ENCODE measurements at regions not wholly inside any gene's neighbourhood (a gene's known extent, or its start where the extent isn't known, plus 50 kb on each side); places are given as distances from the start of the nearest gene placed in this dataset.

GRCh38 chr7:155868955-155869783, 56.9 kb upstream of the SHH start:
- DNase-seq (ENCODE audit: low read depth in 2 of 2): no peak
- H3K27me3 ChIP-seq (ENCODE audit: control insufficient read depth, insufficient read depth, low read length): no peaks in the 10 kb centered on the region
- H3K27ac ChIP-seq (ENCODE audit: insufficient read depth, low read length): no peak overlapping the region
- no peaks in the 10 kb centered on the region for H4K20me1 ChIP-seq (ENCODE audit: control insufficient read depth, extremely low read depth, insufficient read depth, low read length)
- no peaks in the 10 kb centered on the region for H3K79me2 ChIP-seq (ENCODE audit: control insufficient read depth, insufficient read depth, low read length)
- no peak overlapping the region for H2AFZ ChIP-seq (ENCODE audit: low read length)
- H3K4me2 ChIP-seq (ENCODE audit: extremely low read depth, insufficient read depth, low read length): no peak overlapping the region
- no peaks in the 10 kb centered on the region for H3K36me3 ChIP-seq (ENCODE audit: control insufficient read depth, insufficient read depth, low read length)
- H3K4me3 ChIP-seq (replicated peaks in 1 of 4; ENCODE audit: control extremely low read depth in 1 of 4, insufficient read depth in 1 of 4, low read depth in 3 of 4, low read length in 4 of 4): no peak overlapping the region
- no peak overlapping the region for H3K9ac ChIP-seq (ENCODE audit: insufficient read depth, low read length)
- H3K9me3 ChIP-seq (ENCODE audit: control insufficient read depth, insufficient read depth, low read depth, low read length): no peaks in the 10 kb centered on the region
- no peaks in the 10 kb centered on the region for H3K4me1 ChIP-seq (ENCODE audit: control insufficient read depth, extremely low read depth, insufficient read depth, low read length)
- TF ChIP-seq CTCF (conservative IDR thresholded peaks at IDR 0.05 in 1 of 2, IDR thresholded peaks at IDR 0.05 in 1 of 2; ENCODE audit: low read depth in 1 of 2, low read length in 2 of 2): no peak

DNA sequence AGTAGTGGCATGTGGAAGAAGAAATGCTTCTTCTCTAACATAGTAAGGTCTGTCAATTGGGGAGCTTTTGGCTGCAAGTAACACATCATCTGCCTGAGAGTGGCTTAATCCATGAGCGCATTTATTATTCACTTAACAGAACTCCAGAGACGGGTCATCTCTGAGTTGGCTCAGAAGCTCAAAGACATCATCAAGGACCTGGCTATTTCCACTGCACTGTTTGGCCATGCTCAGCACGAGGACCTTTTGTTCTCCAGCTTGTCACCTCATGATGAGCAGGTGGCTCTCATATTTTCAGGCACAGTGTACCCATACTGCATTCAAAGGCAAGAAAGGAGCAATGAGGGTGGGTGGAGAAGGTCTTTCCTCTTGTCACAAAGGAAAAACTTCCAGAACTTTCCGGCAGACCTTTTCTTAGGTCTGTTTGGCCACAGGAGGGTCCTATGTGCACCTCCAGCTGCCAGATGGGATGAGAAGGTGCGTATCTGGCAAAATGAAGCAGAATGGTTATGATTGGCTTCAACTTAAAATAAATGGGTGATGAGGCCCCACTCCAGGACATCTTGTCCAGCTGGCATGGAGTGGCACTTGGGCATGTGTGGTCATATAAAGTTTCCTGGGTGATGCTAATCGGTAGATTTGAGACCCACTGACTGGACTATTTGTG, 55.6 kb upstream of the SHH start:
- no peaks in the 10 kb centered on the region for H3K27me3 ChIP-seq (ENCODE audit: control insufficient read depth, insufficient read depth, low read length)
- no peak for TF ChIP-seq CTCF (conservative IDR thresholded peaks at IDR 0.05 in 1 of 2, IDR thresholded peaks at IDR 0.05 in 1 of 2; ENCODE audit: low read depth in 1 of 2, low read length in 2 of 2)
- TF ChIP-seq EZH2 (IDR thresholded peaks at IDR 0.05; ENCODE audit: low read length, missing control alignments): no peak
- no peak overlapping the region for H3K9ac ChIP-seq (ENCODE audit: insufficient read depth, low read length)
- no peaks in the 10 kb centered on the region for H3K9me3 ChIP-seq (ENCODE audit: control insufficient read depth, insufficient read depth, low read depth, low read length)
- H3K36me3 ChIP-seq (ENCODE audit: control insufficient read depth, insufficient read depth, low read length): no peaks in the 10 kb centered on the region
- no peaks in the 10 kb centered on the region for H3K79me2 ChIP-seq (ENCODE audit: control insufficient read depth, insufficient read depth, low read length)
- no peak overlapping the region for H3K4me3 ChIP-seq (replicated peaks in 1 of 4; ENCODE audit: control extremely low read depth in 1 of 4, insufficient read depth in 1 of 4, low read depth in 3 of 4, low read length in 4 of 4)
- H4K20me1 ChIP-seq (ENCODE audit: control insufficient read depth, extremely low read depth, insufficient read depth, low read length): no peaks in the 10 kb centered on the region
- no peak overlapping the region for H3K4me2 ChIP-seq (ENCODE audit: extremely low read depth, insufficient read depth, low read length)
- no peaks in the 10 kb centered on the region for H3K4me1 ChIP-seq (ENCODE audit: control insufficient read depth, extremely low read depth, insufficient read depth, low read length)
- no peak overlapping the region for H3K27ac ChIP-seq (ENCODE audit: insufficient read depth, low read length)
- H2AFZ ChIP-seq (ENCODE audit: low read length): no peak overlapping the region
- DNase-seq (ENCODE audit: low read depth in 2 of 2): no peak

- Histone ChIP-seq H3K27ac (ENCODE audit: insufficient read depth, low read length) (no peak overlapping the region), H3K36me3 (ENCODE audit: control insufficient read depth, insufficient read depth, low read length) (no peaks in the 10 kb centered on the region), H3K4me2 (ENCODE audit: extremely low read depth, insufficient read depth, low read length) (no peak overlapping the region), H3K79me2 (ENCODE audit: control insufficient read depth, insufficient read depth, low read length) (no peaks in the 10 kb centered on the region), H3K27me3 (ENCODE audit: control insufficient read depth, insufficient read depth, low read length) (no peaks in the 10 kb centered on the region), H3K9ac (ENCODE audit: insufficient read depth, low read length) (no peak overlapping the region), H3K4me1 (ENCODE audit: control insufficient read depth, extremely low read depth, insufficient read depth, low read length) (no peaks in the 10 kb centered on the region), H4K20me1 (ENCODE audit: control insufficient read depth, extremely low read depth, insufficient read depth, low read length) (no peaks in the 10 kb centered on the region), H3K4me3 (replicated peaks in 1 of 4; ENCODE audit: control extremely low read depth in 1 of 4, insufficient read depth in 1 of 4, low read depth in 3 of 4, low read length in 4 of 4) (no peak overlapping the region), H3K9me3 (ENCODE audit: control insufficient read depth, insufficient read depth, low read depth, low read length) (no peaks in the 10 kb centered on the region), H2AFZ (ENCODE audit: low read length) (no peak overlapping the region)
- TF ChIP-seq CTCF (conservative IDR thresholded peaks at IDR 0.05 in 1 of 2, IDR thresholded peaks at IDR 0.05 in 1 of 2; ENCODE audit: low read depth in 1 of 2, low read length in 2 of 2): no peak
- TF ChIP-seq EZH2 (IDR thresholded peaks at IDR 0.05; ENCODE audit: low read length, missing control alignments): no peak
- no peak for DNase-seq (ENCODE audit: low read depth in 2 of 2)
Observed at GRCh38 chr7:155867280-155867679, 55.0 kb upstream of the SHH start.
